ENCODE measurements at regions not wholly inside any gene's neighbourhood (a gene's known extent, or its start where the extent isn't known, plus 50 kb on each side); places are given as distances from the start of the nearest gene placed in this dataset.

- Histone ChIP-seq H3K27ac (no peak overlapping the region), H3K4me3 (no peak overlapping the region), H3K27me3 (no peaks in the 10 kb centered on the region), H3K4me1 (ENCODE audit: insufficient read depth) (no peaks in the 10 kb centered on the region), H3K36me3 (no peaks in the 10 kb centered on the region), H3K9me3 (no peaks in the 10 kb centered on the region)
- TF ChIP-seq EP300 (IDR thresholded peaks at IDR 0.05) (no peak), POLR2A (IDR thresholded peaks at IDR 0.05) (no peak)
- TF ChIP-seq, protein P1, sequence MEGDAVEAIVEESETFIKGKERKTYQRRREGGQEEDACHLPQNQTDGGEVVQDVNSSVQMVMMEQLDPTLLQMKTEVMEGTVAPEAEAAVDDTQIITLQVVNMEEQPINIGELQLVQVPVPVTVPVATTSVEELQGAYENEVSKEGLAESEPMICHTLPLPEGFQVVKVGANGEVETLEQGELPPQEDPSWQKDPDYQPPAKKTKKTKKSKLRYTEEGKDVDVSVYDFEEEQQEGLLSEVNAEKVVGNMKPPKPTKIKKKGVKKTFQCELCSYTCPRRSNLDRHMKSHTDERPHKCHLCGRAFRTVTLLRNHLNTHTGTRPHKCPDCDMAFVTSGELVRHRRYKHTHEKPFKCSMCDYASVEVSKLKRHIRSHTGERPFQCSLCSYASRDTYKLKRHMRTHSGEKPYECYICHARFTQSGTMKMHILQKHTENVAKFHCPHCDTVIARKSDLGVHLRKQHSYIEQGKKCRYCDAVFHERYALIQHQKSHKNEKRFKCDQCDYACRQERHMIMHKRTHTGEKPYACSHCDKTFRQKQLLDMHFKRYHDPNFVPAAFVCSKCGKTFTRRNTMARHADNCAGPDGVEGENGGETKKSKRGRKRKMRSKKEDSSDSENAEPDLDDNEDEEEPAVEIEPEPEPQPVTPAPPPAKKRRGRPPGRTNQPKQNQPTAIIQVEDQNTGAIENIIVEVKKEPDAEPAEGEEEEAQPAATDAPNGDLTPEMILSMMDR (IDR thresholded peaks at IDR 0.05) = no peak
- intact Hi-C loops (cut with DNase I) = no loop called here
- WGBS, 3 donors = 71 to 83% (median 82%) methylated on average over 19 of the region's 19 CpGs
- DNase-seq = no peak
Measured at GRCh38 chr10:128431506-128431905, 305.3 kb upstream of the MKI67 start.

DNA sequence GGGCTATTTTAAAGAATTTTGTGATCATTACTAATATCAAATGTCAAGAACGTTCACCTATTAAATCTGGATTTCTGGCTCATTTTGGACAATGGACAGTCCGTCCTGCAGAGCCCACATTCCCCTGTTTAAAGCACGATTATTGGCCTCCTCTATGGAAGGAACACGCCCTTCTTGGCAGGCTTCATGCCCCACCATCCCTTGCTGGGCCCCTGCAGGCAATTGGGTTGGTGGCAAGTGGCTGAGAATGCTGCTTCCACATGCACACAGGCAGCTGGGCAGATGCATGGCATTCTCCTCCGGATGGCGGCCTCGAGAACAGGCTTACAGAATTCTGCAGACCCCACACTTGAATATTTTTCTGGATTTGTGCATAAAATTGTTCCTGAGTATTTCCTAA is 305.8 kb upstream of the MKI67 start:
- no peak for DNase-seq
- Histone ChIP-seq H3K27me3 (no peaks in the 10 kb centered on the region), H3K27ac (no peak overlapping the region), H3K9me3 (no peaks in the 10 kb centered on the region), H3K36me3 (no peaks in the 10 kb centered on the region), H3K4me3 (no peak overlapping the region), H3K4me1 (ENCODE audit: insufficient read depth) (no peaks in the 10 kb centered on the region)
- WGBS, 3 donors = 69 to 72% (median 70%) methylated on average over 7 of the region's 7 CpGs
- intact Hi-C loops (cut with DNase I) = no loop called here
- TF ChIP-seq POLR2A (IDR thresholded peaks at IDR 0.05) (no peak), EP300 (IDR thresholded peaks at IDR 0.05) (no peak)
- TF ChIP-seq, protein P1 (IDR thresholded peaks at IDR 0.05) = no peak

- 82 to 91% (median 90%) methylated on average over 6 of the region's 6 CpGs for whole genome bisulfite sequencing, 3 donors
- no peak for DNase-seq
- Histone ChIP-seq H3K4me3 (no peak overlapping the region), H3K9me3 (no peaks in the 10 kb centered on the region), H3K27me3 (no peaks in the 10 kb centered on the region), H3K36me3 (no peaks in the 10 kb centered on the region), H3K4me1 (ENCODE audit: insufficient read depth) (no peaks in the 10 kb centered on the region), H3K27ac (no peak overlapping the region)
- TF ChIP-seq EP300 (IDR thresholded peaks at IDR 0.05) (no peak), POLR2A (IDR thresholded peaks at IDR 0.05) (no peak)
- TF ChIP-seq, protein P1 (IDR thresholded peaks at IDR 0.05) = no peak
- intact Hi-C loops (cut with DNase I) = no loop called here
Measured at GRCh38 chr10:128432423-128432822, 306.2 kb upstream of the MKI67 start.

- no peaks in the 10 kb centered on the region for H3K9me3 ChIP-seq
- 32 to 47% (median 37%) methylated on average over 6 of the region's 6 CpGs for WGBS, 3 donors
- no peak overlapping the region for H3K27ac ChIP-seq
- H3K27me3 ChIP-seq = no peaks in the 10 kb centered on the region
- H3K4me1 ChIP-seq (ENCODE audit: insufficient read depth) = no peaks in the 10 kb centered on the region
- intact Hi-C loops (cut with DNase I) = no loop called here
- no peak for DNase-seq
- no peaks in the 10 kb centered on the region for H3K36me3 ChIP-seq
- H3K4me3 ChIP-seq = no peak overlapping the region
- TF ChIP-seq EP300 (IDR thresholded peaks at IDR 0.05) = no peak
- TF ChIP-seq POLR2A (IDR thresholded peaks at IDR 0.05) = no peak
- TF ChIP-seq, protein P1 (IDR thresholded peaks at IDR 0.05) = no peak
Measured at GRCh38 chr10:128435811-128436210, 309.6 kb upstream of the MKI67 start.

All from ovary (tissue), 7 donors.